Neural progenitor cell (in vitro differentiated cells): ENCODE measurements at regions not wholly inside any gene's neighbourhood (a gene's known extent, or its start where the extent isn't known, plus 50 kb on each side); places are given as distances from the start of the nearest gene placed in this dataset.
A peak's percentile ranks its signal among the peaks of the same experiment; 100 is the strongest.

Source experiments
- DNase-seq: peaks from one replicate; pipeline ENCODE4 v3.0.0-alpha.2; 2016; ENCODE audit warnings: low spot score
- H2AFZ ChIP-seq: fragments of 200-600 bp; sonication (generic); replicated peaks from 2 replicates; pipeline ENCODE4 v1.6.1; 2016; ENCODE audit warnings: antibody characterized with exemption
- H3F3A ChIP-seq: fragments of 200-600 bp; sonication (generic); 2 replicates; pipeline ENCODE4 v1.6.1; 2016; ENCODE audit warnings: antibody characterized with exemption, low read depth
- H3K27ac ChIP-seq: fragments of 200-600 bp; sonication (generic); 2 replicates; pipeline ENCODE4 v1.5.1; 2016; ENCODE audit warnings: mild to moderate bottlenecking
- H3K27me3 ChIP-seq: fragments of 200-600 bp; sonication (generic); 2 replicates; pipeline ENCODE4 v1.6.1; 2016; ENCODE audit warnings: mild to moderate bottlenecking, moderate library complexity
- H3K36me3 ChIP-seq: fragments of 200-600 bp; sonication (generic); 2 replicates; pipeline ENCODE4 v1.5.1; 2016
- H3K4me1 ChIP-seq: fragments of 200-600 bp; sonication (generic); 2 replicates; pipeline ENCODE4 v1.6.1; 2016; ENCODE audit warnings: mixed run types
- H3K4me2 ChIP-seq: fragments of 200-600 bp; sonication (generic); 2 replicates; pipeline ENCODE4 v1.6.1; 2016
- H3K4me3 ChIP-seq: fragments of 200-600 bp; sonication (generic); 2 replicates; pipeline ENCODE4 v1.5.1; 2016
- H3K79me2 ChIP-seq: fragments of 200-600 bp; sonication (generic); 2 replicates; pipeline ENCODE4 v1.6.1; 2016; ENCODE audit warnings: low read depth
- H3K9ac ChIP-seq: fragments of 200-600 bp; sonication (generic); 2 replicates; pipeline ENCODE4 v1.6.1; 2016
- H3K9me3 ChIP-seq: fragments of 200-600 bp; sonication (generic); 2 replicates; pipeline ENCODE4 v1.5.1; 2016; ENCODE audit warnings: low read depth
- H4K20me1 ChIP-seq: fragments of 200-600 bp; sonication (generic); 2 replicates; pipeline ENCODE4 v1.6.1; 2016; ENCODE audit warnings: low read depth
- H3K27ac Mint-ChIP-seq: 3 replicates; pipeline ENCODE4 v1.8.0; 2021; ENCODE audit warnings: mixed read lengths
- H3K27me3 Mint-ChIP-seq: 2 replicates; pipeline ENCODE4 v1.8.0; 2022; ENCODE audit warnings: low read depth, mild to moderate bottlenecking, inconsistent platforms, moderate library complexity, mixed read lengths; ENCODE audit not compliant: insufficient read depth
- H3K36me3 Mint-ChIP-seq: 3 replicates; pipeline ENCODE4 v1.8.0; 2021; ENCODE audit warnings: mixed read lengths
- H3K4me1 Mint-ChIP-seq: 3 replicates; pipeline ENCODE4 v1.8.0; 2021; ENCODE audit warnings: mixed read lengths
- H3K4me3 Mint-ChIP-seq: 3 replicates; pipeline ENCODE4 v1.8.0; 2021; ENCODE audit warnings: mild to moderate bottlenecking, moderate library complexity, mixed read lengths
- H3K9me3 Mint-ChIP-seq: 3 replicates; pipeline ENCODE4 v1.8.0; 2020; ENCODE audit warnings: mixed read lengths
- EZH2 ChIP-seq: fragments of 200-600 bp; sonication (generic); IDR thresholded peaks from 2 replicates; pipeline ENCODE4 v1.6.1; 2017; ENCODE audit warnings: antibody characterized with exemption, mild to moderate bottlenecking, moderate library complexity
- EZH2phosphoT487 ChIP-seq: fragments of 200-600 bp; sonication (generic); IDR thresholded peaks from 2 replicates; pipeline ENCODE4 v1.6.1; 2017; ENCODE audit warnings: antibody characterized with exemption
- TF ChIP-seq, protein P1 (sequence below): fragments of 200-600 bp; sonication (generic); IDR thresholded peaks from 2 replicates; pipeline ENCODE4 v1.5.1; 2017; ENCODE audit warnings: antibody characterized with exemption, mild to moderate bottlenecking

GRCh38 chr4:107388736-107389274, 331.2 kb downstream of the PAPSS1 start:
- Mint-ChIP-seq H3K27me3 (peaks cover 5% of the 10 kb centered on the region), H3K4me3 (no peak overlapping the region), H3K27ac (no peak overlapping the region), H3K4me1 (peaks cover 16% of the 10 kb centered on the region), H3K9me3 (peaks cover 7% of the 10 kb centered on the region), H3K36me3 (no peaks in the 10 kb centered on the region)
- no peaks in the 10 kb centered on the region for H3F3A ChIP-seq
- no peak overlapping the region for H3K9ac ChIP-seq
- peaks cover 5% of the 10 kb centered on the region for H3K4me1 ChIP-seq
- H3K4me3 ChIP-seq, result no peak overlapping the region
- no peak for DNase-seq
- H3K36me3 ChIP-seq, result no peaks in the 10 kb centered on the region
- peak overlapping the region; percentile 63 for H2AFZ ChIP-seq
- H3K27me3 ChIP-seq, result no peaks in the 10 kb centered on the region
- H3K4me2 ChIP-seq, result no peak overlapping the region
- no peaks in the 10 kb centered on the region for H3K9me3 ChIP-seq
- TF ChIP-seq EZH2phosphoT487 (no peak), EZH2 (no peak)
- TF ChIP-seq, protein P1, sequence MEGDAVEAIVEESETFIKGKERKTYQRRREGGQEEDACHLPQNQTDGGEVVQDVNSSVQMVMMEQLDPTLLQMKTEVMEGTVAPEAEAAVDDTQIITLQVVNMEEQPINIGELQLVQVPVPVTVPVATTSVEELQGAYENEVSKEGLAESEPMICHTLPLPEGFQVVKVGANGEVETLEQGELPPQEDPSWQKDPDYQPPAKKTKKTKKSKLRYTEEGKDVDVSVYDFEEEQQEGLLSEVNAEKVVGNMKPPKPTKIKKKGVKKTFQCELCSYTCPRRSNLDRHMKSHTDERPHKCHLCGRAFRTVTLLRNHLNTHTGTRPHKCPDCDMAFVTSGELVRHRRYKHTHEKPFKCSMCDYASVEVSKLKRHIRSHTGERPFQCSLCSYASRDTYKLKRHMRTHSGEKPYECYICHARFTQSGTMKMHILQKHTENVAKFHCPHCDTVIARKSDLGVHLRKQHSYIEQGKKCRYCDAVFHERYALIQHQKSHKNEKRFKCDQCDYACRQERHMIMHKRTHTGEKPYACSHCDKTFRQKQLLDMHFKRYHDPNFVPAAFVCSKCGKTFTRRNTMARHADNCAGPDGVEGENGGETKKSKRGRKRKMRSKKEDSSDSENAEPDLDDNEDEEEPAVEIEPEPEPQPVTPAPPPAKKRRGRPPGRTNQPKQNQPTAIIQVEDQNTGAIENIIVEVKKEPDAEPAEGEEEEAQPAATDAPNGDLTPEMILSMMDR, result no peak
- H4K20me1 ChIP-seq, result no peaks in the 10 kb centered on the region
- no peak overlapping the region for H3K27ac ChIP-seq
- H3K79me2 ChIP-seq, result no peaks in the 10 kb centered on the region

DNA sequence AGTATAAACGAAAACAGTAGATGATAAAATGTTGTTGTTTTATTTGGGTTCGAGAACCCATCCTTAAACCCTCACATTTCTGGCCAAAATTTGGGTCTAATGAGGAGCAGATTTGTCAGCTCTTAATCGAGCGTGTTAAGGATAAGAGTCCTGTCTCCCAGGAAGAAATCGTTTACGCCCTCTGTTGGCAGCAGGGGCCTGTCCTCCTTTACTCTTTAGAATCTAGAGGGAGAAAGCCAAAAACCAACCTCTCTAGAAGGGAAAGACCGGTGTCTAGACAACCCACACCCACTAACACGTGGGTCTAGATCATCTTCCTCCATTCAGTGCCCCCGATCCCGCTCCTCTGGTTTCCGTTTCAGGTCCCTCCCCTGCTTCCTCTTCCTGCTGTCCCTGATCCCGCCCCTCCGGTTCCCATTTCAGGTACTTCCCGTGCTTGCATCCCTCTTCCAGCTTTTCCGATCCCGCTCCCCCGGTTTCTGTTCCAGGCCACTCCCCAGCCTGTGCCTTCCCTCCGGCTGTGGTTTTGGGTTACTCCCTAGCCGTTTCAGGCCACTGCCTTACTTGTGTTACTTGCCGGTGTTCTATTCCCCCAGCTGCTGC, 339.1 kb downstream of the PAPSS1 start:
- H3F3A ChIP-seq, result no peaks in the 10 kb centered on the region
- TF ChIP-seq EZH2 (no peak), EZH2phosphoT487 (no peak)
- TF ChIP-seq, protein P1, result no peak
- no peak overlapping the region for H2AFZ ChIP-seq
- Mint-ChIP-seq H3K4me3 (no peak overlapping the region), H3K4me1 (peaks cover 6% of the 10 kb centered on the region), H3K27ac (no peak overlapping the region), H3K36me3 (no peaks in the 10 kb centered on the region), H3K9me3 (peaks cover 4% of the 10 kb centered on the region), H3K27me3 (peaks cover 5% of the 10 kb centered on the region)
- H3K27ac ChIP-seq, result no peak overlapping the region
- H3K4me3 ChIP-seq, result no peak overlapping the region
- no peaks in the 10 kb centered on the region for H3K9me3 ChIP-seq
- no peaks in the 10 kb centered on the region for H3K79me2 ChIP-seq
- H3K27me3 ChIP-seq, result no peaks in the 10 kb centered on the region
- H4K20me1 ChIP-seq, result no peaks in the 10 kb centered on the region
- H3K4me1 ChIP-seq, result no peaks in the 10 kb centered on the region
- no peaks in the 10 kb centered on the region for H3K36me3 ChIP-seq
- DNase-seq, result no peak
- H3K4me2 ChIP-seq, result no peak overlapping the region
- no peak overlapping the region for H3K9ac ChIP-seq

DNA sequence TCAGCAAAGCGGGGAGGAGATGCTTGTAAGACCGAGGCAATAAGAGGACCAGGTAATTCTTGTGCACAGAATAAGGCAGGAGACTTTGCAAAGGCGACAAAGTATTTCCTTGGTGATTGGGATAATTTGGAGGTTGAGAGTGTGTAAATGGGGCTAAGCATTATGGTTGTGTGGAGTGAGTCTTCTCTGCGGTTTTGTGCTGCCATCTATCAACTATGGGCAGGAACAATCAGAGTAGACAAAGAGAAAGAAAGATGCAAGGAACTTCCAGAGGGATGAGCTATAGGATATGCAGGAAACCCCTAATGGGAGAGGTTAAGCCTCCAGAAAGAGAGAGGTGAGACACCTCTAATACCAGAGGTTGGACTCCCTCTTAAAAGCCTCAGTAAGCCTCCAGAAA, 339.8 kb downstream of the PAPSS1 start:
- no peak overlapping the region for H3K27ac ChIP-seq
- H4K20me1 ChIP-seq, result no peaks in the 10 kb centered on the region
- Mint-ChIP-seq H3K27me3 (no peaks in the 10 kb centered on the region), H3K27ac (no peak overlapping the region), H3K4me3 (no peak overlapping the region), H3K4me1 (peaks cover 6% of the 10 kb centered on the region), H3K36me3 (no peaks in the 10 kb centered on the region), H3K9me3 (peaks cover 4% of the 10 kb centered on the region)
- H3K4me1 ChIP-seq, result no peaks in the 10 kb centered on the region
- TF ChIP-seq EZH2, result no peak
- TF ChIP-seq, protein P1, result no peak
- TF ChIP-seq EZH2phosphoT487, result no peak
- H3K79me2 ChIP-seq, result no peaks in the 10 kb centered on the region
- no peaks in the 10 kb centered on the region for H3K9me3 ChIP-seq
- H3K36me3 ChIP-seq, result no peaks in the 10 kb centered on the region
- H3K27me3 ChIP-seq, result no peaks in the 10 kb centered on the region
- H3K9ac ChIP-seq, result no peak overlapping the region
- no peak overlapping the region for H3K4me3 ChIP-seq
- H2AFZ ChIP-seq, result no peak overlapping the region
- H3F3A ChIP-seq, result no peaks in the 10 kb centered on the region
- no peak for DNase-seq
- no peak overlapping the region for H3K4me2 ChIP-seq
